Neutrophil (primary cell): ENCODE measurements at regions not wholly inside any gene's neighbourhood (a gene's known extent, or its start where the extent isn't known, plus 50 kb on each side); places are given as distances from the start of the nearest gene placed in this dataset.

Experiments
- H3K27ac ChIP-seq: fragments of 200-600 bp; sonication (generic); 2 replicates; pipeline ENCODE4 v1.5.1; 2016; ENCODE audit warnings: mild to moderate bottlenecking, moderate library complexity
- H3K27me3 ChIP-seq: fragments of 200-600 bp; sonication (generic); 2 replicates; pipeline ENCODE4 v1.6.0; 2016; ENCODE audit warnings: mild to moderate bottlenecking
- H3K36me3 ChIP-seq: fragments of 200-600 bp; sonication (generic); 2 replicates; pipeline ENCODE4 v1.5.1; 2017
- H3K4me1 ChIP-seq, 2 experiments: fragments of 200-600 bp in 1 of 2; sonication (generic) in 1 of 2; 1 replicate in 1 of 2; 2 replicates in 1 of 2; pipeline versions ENCODE4 v1.5.1 to v1.6.1; 2013 to 2016; ENCODE audit warnings: low read depth in 1 of 2, low read length in 1 of 2, mild to moderate bottlenecking in 1 of 2, moderate library complexity in 1 of 2; ENCODE audit not compliant: control insufficient read depth in 1 of 2, insufficient read depth in 1 of 2
- H3K4me3 ChIP-seq, 2 experiments: fragments of 200-600 bp in 1 of 2; sonication (generic) in 1 of 2; 1 replicate in 1 of 2; 2 replicates in 1 of 2; pipeline ENCODE4 v1.5.1; 2013 to 2016; ENCODE audit warnings: low read depth in 1 of 2, low read length in 1 of 2, mild to moderate bottlenecking in 1 of 2, moderate library complexity in 1 of 2
- H3K9me3 ChIP-seq: fragments of 200-600 bp; sonication (generic); 2 replicates; pipeline ENCODE4 v1.5.1; 2016
- TF ChIP-seq, protein P1 (sequence below): fragments of 200-600 bp; sonication (generic); IDR thresholded peaks from 2 replicates; pipeline ENCODE4 v1.5.1; 2016; ENCODE audit warnings: antibody characterized with exemption

GRCh38 chr9:81513059-81513458, 176.3 kb downstream of the TLE1 start:
- no peaks in the 10 kb centered on the region for H3K36me3 ChIP-seq
- H3K27me3 ChIP-seq = peaks cover 12% of the 10 kb centered on the region
- TF ChIP-seq, protein P1, sequence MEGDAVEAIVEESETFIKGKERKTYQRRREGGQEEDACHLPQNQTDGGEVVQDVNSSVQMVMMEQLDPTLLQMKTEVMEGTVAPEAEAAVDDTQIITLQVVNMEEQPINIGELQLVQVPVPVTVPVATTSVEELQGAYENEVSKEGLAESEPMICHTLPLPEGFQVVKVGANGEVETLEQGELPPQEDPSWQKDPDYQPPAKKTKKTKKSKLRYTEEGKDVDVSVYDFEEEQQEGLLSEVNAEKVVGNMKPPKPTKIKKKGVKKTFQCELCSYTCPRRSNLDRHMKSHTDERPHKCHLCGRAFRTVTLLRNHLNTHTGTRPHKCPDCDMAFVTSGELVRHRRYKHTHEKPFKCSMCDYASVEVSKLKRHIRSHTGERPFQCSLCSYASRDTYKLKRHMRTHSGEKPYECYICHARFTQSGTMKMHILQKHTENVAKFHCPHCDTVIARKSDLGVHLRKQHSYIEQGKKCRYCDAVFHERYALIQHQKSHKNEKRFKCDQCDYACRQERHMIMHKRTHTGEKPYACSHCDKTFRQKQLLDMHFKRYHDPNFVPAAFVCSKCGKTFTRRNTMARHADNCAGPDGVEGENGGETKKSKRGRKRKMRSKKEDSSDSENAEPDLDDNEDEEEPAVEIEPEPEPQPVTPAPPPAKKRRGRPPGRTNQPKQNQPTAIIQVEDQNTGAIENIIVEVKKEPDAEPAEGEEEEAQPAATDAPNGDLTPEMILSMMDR = no peak
- no peak overlapping the region for H3K27ac ChIP-seq
- H3K9me3 ChIP-seq = no peaks in the 10 kb centered on the region
- H3K4me3 ChIP-seq = no peak overlapping the region
- peaks cover 15 to 19% of the 10 kb centered on the region in 2 experiments for H3K4me1 ChIP-seq

DNA sequence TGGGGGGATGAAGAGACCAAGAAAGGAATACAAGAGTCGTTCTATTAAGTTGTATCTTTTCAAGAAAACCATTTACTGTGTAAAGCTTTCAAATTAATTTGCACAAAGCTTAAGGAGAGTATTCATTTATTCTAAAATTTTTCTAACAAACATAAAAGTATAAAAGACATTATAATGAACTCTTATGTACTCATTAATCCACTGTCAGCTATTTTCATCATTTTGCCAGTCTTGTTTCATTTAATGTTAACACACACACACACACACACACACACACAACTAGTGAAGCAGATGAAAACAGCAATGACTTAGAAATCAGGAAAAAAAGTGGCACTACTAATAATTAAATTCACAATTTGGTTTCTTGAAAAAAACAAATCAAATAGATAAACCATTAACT, 176.7 kb downstream of the TLE1 start:
- TF ChIP-seq, protein P1 = no peak
- Histone ChIP-seq H3K27ac (no peak overlapping the region), H3K27me3 (peaks cover 15% of the 10 kb centered on the region), H3K9me3 (no peaks in the 10 kb centered on the region), H3K4me3 (no peak overlapping the region), H3K36me3 (no peaks in the 10 kb centered on the region), H3K4me1 (peaks cover 15 to 19% of the 10 kb centered on the region in 2 experiments)

GRCh38 chr9:81508476-81508875, 180.9 kb downstream of the TLE1 start:
- peaks cover 21% of the 10 kb centered on the region for H3K27me3 ChIP-seq
- peaks cover 11% of the 10 kb centered on the region in 2 experiments for H3K4me1 ChIP-seq
- H3K9me3 ChIP-seq = no peaks in the 10 kb centered on the region
- no peak overlapping the region for H3K27ac ChIP-seq
- no peak overlapping the region for H3K4me3 ChIP-seq
- TF ChIP-seq, protein P1 = no peak
- H3K36me3 ChIP-seq = no peaks in the 10 kb centered on the region

GRCh38 chr9:81506941-81507864, 182.1 kb downstream of the TLE1 start:
- Histone ChIP-seq H3K9me3 (no peaks in the 10 kb centered on the region), H3K4me1 (no peaks in the 10 kb centered on the region), H3K27ac (no peak overlapping the region), H3K27me3 (peaks cover 21% of the 10 kb centered on the region), H3K4me3 (no peak overlapping the region), H3K36me3 (no peaks in the 10 kb centered on the region)
- TF ChIP-seq, protein P1 = no peak

DNA sequence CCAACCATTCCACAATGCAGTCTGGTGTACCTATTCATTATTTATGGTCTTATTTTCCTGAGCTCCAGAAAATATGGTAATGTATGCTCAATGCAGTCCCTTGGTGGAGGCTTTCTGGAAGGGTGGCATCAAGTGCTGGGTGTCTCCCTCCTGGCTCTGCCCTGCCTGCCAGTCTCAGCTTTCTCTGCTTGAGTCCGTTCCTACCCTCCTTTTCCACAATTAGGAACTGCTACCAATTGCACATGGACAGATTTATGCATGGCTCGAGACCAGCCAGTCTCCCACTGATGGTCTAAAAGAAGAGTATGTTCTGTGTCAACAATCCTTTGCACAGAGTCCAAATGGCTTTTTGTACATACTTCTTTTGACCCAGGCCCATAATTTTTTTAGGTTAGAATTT, 189.8 kb downstream of the TLE1 start:
- Histone ChIP-seq H3K9me3 (no peaks in the 10 kb centered on the region), H3K36me3 (no peaks in the 10 kb centered on the region), H3K27me3 (no peaks in the 10 kb centered on the region), H3K4me1 (no peaks in the 10 kb centered on the region), H3K27ac (no peak overlapping the region), H3K4me3 (no peak overlapping the region)
- TF ChIP-seq, protein P1 = no peak
